HT1080 (cell line): ENCODE measurements at regions not wholly inside any gene's neighbourhood (a gene's known extent, or its start where the extent isn't known, plus 50 kb on each side); places are given as distances from the start of the nearest gene placed in this dataset.
A peak's percentile ranks its signal among the peaks of the same experiment; 100 is the strongest.

Source experiments
- DNase-seq: peaks from one replicate; pipeline ENCODE4 v3.0.0-alpha.2; 2015; ENCODE audit warnings: low read depth

DNA sequence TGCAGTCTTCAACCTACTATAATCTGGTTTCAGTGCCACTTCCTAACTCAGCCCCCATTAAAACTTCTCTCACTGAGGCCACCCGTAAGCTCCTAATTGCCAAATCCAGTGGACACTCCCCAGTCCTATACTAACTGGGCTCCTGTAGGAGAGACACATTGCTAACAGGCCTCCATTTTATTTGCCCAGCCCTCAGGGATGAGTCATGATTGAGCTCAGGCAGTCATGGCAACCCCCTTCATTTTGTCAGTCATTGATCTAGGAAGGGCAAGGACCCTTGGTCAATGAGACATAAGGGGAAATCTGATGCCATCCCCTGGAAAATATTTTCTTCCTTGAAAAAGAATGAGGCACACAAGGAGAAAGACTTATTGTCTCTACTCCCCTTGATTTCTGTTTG, 70.1 kb upstream of the HIF1A start:
- peak; percentile 78 for DNase-seq

DNA sequence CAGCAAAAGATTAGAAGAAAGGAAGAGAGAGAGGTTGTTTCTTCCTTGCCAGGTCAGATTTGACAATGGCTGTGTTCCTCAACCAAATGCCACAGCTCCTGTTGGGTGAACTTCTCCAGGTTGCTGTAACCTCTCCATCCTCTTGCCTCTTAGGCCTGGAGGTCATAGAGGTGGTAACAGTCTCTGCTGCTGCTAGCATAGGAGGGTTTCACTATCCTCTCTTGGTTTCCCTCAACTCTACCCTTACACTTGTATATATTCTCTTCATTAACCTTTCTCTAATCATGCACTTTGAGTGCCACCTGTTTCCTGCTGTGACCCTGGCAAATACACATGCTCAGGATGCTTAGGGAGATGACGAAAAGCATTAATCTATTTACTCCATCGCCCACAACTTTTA, 67.7 kb upstream of the HIF1A start:
- DNase-seq = no peak

DNA sequence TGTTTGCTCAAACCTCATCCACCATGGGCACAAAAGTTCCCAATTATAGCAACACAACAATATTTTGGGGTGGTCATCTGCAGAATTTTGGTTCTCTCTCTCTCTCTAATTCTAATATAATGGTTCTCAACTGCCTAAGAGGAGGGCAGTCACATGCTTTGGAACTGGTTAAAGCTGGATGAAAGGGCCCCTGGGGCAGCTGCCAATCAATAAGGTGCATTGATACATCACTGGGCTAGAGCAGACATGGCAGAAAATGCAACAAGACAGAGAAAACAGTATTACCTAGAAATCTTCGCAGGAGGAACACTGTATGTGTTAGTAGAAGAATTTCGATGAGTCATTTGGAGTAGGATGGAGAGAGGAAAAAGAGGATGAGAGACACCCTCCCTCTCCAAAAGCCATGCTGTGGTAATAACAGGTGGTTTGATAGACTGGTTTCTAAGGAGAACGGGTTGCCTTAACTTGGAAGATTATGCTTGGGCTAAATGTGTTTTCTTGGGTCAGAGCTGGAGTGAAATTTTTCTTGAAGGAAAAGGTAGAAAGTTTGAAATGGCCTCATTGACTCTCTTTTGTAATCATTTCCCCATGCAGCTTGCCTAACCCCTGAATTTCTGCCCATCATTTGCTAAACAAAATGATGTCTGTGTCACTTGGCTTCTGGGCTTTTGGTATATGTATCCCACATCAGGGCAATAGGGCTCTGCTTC, 67.1 kb upstream of the HIF1A start:
- DNase-seq = peak; percentile 45

DNA sequence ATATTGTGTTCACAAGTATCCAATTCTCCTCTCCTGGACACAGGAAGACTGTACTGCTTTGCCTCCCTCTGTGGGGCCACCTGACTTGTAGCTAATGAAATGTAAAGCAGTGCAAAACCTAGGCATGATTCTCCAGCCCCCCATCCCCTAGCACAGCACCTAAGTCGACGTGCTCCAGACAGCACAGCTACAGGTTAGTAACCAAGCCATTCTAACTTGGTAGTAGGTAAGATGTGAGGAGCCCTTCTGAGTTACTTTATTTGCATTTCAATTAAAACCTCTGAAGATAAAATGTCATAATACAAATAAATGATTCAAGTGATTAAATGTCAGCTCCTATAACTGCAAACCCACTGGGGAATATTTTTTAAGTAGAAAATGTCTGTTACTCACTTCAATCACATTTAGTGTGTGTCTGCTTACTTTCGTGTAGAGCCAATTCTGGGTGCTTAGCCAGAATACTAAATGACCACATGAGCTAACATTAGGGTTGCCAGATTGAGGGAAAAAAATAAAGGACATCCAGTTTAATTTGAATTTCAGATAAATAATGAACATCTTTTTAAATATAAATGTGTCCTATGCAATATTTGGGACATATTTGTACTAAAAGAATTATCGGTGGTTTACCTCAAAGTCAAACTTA, 64.8 kb upstream of the HIF1A start:
- no peak for DNase-seq

DNA sequence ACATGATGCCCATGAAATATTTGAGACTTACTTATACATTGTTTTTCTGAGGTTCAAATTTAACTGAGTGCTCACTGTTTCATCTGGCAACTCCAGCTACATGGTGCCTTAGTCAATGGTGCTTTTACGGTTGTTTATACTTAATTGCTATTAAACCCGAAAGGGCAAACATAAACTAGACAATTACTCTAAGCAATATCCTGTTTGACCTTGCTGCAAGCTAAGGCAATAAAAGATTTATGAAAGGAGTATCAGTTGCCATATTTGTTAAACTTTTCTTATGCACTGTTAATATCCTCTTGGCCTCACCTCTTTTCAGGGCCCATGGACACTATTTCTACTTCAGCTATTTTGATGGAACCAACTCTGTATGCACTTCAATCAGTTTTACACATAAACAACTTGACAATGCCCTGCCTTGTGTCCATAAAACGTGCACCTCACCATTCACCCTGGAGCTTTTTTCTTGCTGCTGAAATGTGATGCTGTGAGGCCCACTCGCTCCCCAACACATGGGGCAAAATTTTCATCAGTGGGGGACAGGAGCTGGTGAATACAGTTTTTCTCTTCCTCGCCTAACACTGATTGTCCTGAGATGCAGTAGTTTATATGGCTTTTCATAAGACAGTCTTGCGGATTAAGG, 64.1 kb upstream of the HIF1A start:
- no peak for DNase-seq

DNA sequence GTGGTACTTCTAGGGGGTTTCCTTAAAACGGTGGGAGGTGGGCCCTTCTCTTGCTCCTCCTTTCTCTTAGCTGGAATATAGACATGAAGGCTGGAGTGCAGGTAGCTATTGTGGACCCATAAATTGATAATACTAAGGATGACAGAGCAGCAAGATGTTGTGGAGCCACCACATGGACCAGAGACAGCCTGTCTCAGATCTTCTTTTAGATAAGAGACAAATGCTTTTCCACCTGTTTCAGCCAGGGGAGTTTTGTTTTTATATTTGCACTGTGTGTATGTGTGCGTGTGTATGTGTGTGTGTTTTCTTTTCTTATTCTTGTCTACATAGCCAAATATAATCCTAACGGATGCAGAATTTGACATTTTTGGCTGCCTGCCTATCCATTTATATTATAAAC, 62.9 kb upstream of the HIF1A start:
- DNase-seq = no peak

DNA sequence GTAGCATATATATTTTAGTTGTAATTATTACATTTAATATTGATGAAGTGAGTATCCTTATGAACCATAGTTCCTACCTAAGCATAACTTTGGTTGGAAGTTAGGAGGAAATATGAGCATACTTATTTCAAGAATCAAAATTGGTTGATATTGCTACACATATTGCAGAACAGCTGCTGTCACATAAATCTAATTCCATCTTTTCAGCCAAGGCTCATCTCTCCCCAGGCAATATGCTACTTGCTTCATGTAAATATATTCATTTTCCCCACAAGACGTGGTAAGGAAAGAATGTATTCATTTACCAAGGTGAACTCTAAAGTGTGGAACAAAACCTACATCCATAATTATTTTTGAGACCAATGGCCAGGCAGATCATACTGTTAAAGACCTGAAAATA, 62.5 kb upstream of the HIF1A start:
- DNase-seq = no peak

DNA sequence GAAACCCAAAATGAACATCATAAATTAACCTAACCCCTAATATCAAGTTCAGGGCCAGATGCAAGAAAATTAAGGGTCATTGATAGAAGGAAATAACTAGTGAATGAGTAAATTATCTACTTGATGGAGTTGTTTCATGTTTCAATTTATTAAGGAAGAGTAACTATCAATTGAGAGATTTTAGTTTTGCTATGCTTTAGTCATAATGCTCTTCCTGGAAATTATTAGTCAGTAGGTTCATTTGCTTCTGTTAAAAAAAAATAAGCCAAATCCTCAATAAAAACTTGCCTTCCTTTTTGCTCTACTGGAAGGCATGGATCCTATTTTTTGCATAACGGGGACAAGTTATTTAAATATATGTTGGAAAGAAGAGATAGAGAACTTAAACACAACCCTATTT, 59.0 kb upstream of the HIF1A start:
- DNase-seq = no peak

DNA sequence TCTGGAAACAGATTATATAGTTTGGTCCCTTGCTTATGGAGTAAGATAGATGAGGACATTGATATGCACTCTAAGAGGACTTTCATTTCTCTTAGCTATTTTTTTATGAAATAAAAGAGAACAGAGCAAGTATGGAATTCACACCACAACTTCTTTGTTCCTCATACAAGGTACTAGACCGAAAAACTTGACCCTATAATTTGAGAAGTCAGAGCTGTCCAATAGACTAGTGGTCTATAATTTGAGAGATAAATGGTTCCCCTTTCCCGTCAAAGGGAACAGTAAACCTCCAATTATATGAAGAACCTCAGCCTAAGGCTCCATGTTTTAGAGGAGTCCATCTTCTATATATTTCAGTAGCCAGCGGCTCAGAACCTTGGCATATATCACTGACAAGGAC, 58.5 kb upstream of the HIF1A start:
- no peak for DNase-seq

DNA sequence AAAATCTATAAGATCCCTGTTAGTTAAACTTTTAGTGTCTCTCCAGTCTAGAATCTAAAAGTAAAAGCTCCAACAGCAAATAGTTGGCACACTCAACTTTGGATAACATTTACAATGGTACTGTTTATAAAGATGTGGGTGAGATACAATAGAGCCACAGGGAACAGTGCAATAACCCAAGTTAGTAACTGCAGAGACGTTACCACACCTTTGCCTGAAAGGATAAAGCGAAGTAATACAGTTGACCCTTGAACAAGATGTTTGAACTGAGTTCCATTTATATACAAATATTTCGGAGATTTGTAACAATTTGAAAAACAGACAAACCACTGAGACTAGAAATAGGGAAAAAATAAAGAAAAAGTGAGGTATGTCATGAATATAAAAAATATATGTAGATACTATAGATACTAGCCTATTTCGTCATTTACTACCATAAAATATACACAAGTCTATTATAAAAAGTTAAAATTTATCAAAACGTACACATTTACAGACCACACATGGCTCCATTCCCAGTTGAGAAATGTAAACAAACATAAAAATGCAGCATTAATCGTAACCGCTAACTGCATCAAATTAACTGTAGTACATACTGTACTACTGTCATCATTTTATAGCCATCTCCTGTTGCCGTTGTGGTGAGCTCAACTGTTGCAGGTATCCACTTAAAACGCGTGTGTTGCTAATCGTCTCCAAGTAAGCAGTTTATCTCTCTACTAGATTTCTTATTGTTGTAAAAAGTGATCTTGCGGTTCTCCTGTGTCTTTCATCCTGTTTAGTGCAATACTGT, 56.5 kb upstream of the HIF1A start:
- no peak for DNase-seq

DNA sequence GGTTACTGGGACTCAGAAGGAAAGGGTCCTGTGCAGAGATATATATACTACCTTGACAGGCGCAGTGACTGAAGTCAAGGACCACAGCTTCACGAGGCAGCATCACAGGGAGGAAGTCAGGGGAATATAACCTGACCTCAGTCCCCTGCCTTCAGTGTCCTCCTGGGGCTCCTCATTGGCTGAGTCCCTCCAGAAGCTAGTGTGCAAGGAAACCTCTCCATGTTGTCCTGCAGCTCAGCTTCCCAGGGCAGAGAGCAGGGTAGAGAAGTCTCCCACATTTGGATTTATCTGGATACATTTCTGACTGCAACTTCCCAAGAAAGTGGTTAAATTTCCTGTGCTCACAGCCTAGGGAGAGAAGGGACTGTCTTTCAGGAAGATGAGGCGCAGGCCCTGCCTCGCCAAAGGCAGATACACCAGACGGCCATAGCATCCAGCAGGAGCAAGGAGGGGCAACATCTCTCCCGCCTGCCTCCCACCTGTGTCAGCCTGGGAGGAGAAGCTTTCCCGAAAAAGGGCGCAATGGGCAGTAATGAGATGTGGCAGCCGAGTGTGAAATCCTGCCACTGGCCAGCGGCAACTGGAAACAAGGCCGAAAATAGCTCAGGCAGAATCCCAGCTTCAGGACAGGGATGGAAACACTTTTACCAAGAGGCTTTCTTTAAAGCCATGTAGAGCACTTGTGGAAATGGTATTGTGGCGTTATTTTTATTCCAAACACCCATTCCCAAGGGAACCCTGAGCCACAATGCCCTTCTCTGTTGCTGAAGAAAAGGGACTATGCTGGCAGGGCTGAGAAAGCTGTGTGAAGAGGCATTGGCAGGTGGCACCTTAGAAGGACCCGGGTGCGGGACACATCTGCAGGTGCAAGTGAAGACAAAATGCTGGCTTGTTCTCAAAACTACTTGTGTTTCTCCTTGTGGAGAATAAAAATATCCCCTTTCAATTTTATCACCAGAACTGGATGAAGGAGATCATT, 54.9 kb upstream of the HIF1A start:
- DNase-seq = no peak

DNA sequence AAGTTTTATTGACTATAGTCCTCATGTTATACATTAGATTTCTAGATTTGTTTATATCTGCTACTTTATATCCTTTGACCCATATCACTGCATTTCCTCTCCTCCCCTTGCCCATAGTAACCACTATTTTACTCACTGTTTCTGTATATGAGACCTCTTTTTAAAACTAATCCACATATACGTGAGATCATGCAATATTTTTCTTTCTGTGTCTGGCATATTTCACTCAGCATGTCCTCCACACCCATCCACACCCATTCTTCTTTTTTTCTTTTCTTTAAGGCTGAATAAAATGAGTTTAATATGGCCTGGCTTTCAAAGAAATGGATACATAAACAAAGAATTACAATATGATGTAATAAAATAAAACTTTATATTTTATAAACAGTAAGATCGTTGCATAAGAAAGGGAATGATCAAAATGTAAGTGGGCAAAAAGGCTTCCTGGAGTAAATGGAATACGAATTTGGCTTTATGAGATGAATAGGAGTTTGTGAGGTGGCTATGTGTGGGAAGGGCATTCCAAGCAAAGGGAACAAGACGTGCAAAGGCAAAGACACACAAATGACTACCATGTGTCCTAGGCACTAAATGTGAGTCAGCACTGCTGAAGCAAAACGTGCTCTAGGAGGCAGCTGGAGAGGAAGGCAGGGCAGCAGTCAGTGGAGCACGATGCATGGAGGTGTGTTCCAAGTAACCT, 53.2 kb upstream of the HIF1A start:
- DNase-seq = peak; percentile 41

DNA sequence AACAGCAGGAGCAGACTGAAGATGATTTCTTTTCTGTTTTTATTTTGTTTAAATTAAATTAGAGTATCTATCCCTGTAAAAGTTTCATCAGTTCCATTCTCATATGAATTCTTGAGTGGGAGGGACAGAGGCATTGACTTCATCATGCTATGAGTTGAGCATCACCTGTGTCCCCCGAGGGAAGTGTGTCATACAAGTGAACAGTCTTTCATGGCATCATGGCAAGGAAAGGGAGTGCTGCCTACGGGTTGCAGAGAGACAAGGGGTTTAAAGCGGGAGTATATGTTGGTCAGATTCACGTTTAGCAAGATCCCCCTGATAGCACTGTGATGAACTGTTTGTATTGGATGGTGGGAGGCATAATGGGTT, 52.7 kb upstream of the HIF1A start:
- DNase-seq = no peak

DNA sequence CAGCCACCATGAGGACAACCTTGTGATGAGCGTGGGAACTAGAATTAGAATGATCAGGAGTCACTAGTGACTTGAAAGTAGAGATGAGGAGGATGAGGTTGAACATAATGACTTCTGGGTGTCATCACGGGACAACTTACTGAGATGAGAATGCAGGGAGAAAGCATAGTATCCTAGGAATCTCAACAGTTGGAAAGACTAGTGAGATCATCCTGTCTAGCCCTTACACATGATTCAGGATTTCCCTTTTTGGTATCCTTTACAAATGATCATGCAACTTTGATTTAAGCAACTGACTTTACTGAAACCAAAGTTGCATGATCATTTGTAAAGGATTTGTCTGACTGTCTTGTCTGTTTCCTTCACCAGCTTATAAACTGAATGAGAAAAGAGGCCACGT, 51.8 kb upstream of the HIF1A start:
- DNase-seq = no peak

DNA sequence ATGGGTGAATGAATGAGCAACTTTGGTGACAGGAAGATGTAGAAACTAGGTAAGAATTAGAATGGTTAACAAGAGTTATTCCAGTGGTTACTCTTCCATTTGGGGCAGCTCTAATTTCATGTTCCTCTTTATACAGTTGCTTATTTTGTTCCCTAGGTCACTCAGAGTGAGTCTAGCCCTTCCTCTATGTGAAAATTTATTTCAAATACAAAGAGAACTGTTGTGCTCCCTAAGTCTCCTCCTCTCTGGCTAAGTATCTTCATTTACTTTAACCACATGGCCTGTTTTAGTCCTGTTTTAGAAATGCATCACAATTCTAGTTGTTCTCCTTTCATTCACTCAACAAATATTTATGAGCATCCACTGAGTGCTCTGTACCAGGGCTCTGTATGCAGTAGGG, 51.1 kb upstream of the HIF1A start:
- no peak for DNase-seq

DNA sequence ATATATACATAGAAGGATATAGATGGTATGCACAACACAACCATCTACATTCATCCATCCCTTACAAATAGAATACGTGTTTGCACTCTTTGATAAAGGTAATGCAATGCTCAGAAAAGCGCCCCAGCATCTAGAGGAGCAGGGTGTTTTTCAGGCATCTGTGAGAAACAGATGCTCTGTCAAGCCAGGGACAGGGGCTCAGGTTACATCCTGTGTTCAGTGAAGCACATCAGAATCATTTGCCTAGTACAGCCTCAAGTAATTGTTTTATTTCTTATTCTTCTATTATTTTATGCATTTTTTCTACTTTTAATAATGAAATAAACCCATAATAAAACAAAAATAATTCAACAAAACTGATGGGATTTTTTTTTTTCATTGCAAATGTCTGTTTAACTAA, 50.5 kb upstream of the HIF1A start:
- DNase-seq = no peak

DNA sequence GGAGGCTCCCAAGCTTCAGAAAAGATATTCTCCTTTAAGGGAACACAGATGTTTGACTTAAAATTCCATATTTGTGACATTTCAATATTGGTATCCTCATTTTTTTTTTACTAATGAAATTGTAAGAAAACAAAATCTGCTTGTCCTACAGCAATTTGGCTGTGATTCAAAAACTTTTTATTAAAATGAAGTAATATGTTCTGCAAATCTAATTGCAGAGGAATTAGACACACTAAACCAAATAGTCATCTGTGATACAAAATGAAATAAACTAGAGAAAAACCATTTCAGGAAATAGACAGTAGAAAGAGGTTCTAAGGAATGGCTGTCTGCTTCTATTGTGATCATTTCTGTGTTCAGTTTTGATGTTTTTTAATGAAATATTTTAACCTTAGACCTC, 50.1 kb upstream of the HIF1A start:
- no peak for DNase-seq
